ENCODE measurements at regions not wholly inside any gene's neighbourhood (a gene's known extent, or its start where the extent isn't known, plus 50 kb on each side); places are given as distances from the start of the nearest gene placed in this dataset.

DNA sequence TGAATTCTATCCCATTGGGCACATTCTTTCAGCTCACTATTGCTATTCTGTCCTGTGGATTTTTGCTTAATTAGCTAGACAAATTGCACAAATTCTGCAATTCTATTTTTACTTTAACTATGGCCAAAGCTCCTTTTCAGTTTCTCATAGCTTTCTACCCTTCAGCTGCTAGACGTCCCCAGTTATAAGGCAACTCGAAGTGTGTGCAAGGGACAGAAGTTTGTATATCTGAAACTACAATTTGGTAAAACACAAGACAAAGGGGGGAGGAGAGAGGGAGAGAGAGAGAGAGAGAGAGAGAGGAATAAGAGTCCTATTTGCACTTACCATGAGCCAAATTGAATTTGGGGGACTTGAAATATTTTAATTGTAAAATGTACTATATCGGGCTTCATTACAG lies 91.8 kb downstream of the SETD4 start:
- TF ChIP-seq, protein P1, sequence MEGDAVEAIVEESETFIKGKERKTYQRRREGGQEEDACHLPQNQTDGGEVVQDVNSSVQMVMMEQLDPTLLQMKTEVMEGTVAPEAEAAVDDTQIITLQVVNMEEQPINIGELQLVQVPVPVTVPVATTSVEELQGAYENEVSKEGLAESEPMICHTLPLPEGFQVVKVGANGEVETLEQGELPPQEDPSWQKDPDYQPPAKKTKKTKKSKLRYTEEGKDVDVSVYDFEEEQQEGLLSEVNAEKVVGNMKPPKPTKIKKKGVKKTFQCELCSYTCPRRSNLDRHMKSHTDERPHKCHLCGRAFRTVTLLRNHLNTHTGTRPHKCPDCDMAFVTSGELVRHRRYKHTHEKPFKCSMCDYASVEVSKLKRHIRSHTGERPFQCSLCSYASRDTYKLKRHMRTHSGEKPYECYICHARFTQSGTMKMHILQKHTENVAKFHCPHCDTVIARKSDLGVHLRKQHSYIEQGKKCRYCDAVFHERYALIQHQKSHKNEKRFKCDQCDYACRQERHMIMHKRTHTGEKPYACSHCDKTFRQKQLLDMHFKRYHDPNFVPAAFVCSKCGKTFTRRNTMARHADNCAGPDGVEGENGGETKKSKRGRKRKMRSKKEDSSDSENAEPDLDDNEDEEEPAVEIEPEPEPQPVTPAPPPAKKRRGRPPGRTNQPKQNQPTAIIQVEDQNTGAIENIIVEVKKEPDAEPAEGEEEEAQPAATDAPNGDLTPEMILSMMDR (IDR thresholded peaks at IDR 0.05) = no peak

GRCh38 chr21:35965699-35966098 lies 94.6 kb downstream of the SETD4 start:
- TF ChIP-seq, protein P1 (IDR thresholded peaks at IDR 0.05) = no peak

DNA sequence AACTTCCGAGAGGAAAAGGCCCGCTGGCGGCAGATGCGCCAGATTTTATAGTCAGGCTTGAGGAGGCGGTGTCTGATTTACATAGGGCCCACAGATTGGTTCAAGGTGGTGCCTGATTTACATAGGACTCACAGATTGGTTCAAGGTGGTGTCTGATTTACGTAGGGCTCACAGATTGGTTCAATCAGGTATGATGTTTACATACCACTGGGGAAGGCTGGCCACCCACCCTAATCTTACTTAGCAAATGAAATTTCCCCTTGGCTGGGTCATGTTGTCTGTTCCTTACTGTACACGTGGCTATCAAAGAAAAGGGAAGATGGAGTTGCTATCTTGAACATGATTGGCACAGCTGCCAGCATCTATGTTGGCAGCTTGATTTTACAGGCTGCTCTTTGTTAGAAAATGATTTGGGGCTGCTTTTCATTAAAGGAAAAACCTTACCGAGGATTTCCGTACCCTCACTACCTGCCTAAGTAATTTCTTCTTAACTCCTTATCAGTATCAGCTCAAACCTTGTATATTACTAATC lies 96.3 kb downstream of the SETD4 start:
- TF ChIP-seq, protein P1 (IDR thresholded peaks at IDR 0.05) = no peak

DNA sequence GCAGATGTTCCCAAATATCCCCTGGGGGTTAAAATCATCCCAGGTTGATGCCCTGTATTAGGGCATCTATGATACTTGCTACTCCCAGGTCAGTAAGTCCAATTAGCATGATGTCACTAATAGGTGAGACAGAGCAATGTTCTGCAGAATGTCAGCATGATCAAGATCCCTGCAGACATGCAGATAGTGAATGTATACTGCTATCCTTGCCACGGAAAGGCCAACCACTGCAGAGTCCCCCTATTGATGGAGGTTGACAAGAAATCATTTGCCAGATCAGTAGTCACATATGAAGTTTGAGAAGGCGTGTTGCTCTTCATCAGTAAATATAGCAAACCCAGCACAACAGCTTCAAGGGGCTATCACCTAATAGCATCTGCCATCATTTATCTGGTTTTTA lies 97.4 kb downstream of the SETD4 start:
- TF ChIP-seq, protein P1 (IDR thresholded peaks at IDR 0.05) = no peak

DNA sequence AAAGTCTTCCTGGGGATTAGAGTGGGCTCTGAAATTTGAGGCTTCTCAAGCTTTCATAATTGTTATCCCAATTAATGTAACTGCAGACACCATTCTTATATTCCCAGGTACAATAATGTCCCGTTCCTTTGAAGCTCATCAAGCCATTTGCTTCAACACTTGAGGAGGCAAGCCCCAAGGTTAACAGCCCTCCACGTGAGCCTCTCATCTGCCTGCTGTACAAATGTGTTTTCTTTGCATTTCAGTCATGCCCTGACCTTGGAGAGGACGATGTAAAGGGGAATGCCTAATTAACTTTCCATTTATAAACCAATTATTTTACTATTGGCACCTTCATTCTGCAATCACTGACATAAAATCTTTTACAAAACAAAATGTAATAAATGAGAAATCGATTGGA lies 106.3 kb downstream of the SETD4 start:
- TF ChIP-seq, protein P1 (IDR thresholded peaks at IDR 0.05) = no peak

DNA sequence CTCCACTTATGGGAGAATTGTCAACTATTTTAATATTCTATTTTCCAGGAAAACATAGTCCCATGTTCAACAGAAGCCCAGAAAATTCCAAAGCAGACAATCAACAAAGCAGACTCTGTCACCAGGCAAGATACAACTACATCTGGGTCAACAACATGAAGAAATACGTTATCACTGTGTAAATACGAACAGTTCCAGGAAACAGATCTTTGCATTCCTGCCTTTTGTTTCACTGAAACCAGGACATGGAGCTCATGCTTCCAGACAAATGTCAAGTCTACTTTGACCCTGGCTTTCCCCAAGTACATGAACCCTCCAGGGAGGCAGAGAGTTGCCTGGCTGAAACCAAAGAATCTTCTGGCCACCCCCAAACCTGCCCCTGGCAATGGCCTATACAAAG lies 106.7 kb downstream of the SETD4 start:
- TF ChIP-seq, protein P1 (IDR thresholded peaks at IDR 0.05) = no peak

- TF ChIP-seq, protein P1 (IDR thresholded peaks at IDR 0.05) = no peak
Observed at GRCh38 chr21:35952651-35953340, 107.5 kb downstream of the SETD4 start.
